ENCODE measurements at regions not wholly inside any gene's neighbourhood (a gene's known extent, or its start where the extent isn't known, plus 50 kb on each side); places are given as distances from the start of the nearest gene placed in this dataset.

DNA sequence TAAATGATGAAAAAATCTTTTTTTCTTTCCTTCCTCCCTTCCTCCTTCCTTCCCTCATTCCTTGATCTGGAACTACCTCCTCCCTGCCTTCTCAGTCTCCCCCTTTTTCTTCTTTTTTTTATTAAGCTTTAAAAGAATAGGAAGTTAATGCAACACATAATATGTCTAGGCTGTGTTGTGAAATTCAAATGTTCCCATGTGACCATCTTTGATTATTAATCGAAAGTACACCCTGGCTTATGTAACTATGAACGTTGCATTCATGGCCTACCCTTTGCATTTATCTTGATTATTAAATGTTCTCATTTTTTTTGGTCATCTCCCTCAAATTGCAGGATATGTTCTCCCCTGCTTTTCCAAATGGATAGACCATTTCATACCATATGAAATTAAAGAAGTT is 376.0 kb downstream of the DSEL start:
- RAD21 ChIA-PET (ENCODE audit: low non-redundant PET in 1 of 2, low total read pairs in 2 of 2, uncharacterized antibody in 2 of 2, unreplicated experiment in 2 of 2), result no interaction called here
- H3K27me3 ChIP-seq (ENCODE audit: insufficient read depth, low read length), result no peaks in the 10 kb centered on the region
- H2AFZ ChIP-seq (ENCODE audit: low read depth, low read length, poor library complexity, severe bottlenecking), result no peak overlapping the region
- H3K4me2 ChIP-seq (ENCODE audit: low read length), result no peak overlapping the region
- no peaks in the 10 kb centered on the region for H3K4me1 ChIP-seq (ENCODE audit: control insufficient read depth in 1 of 2, insufficient read depth in 2 of 2, low read length in 2 of 2)
- no peak overlapping the region for H3K27ac ChIP-seq (ENCODE audit: low read depth, low read length)
- no peak overlapping the region for H3K4me3 ChIP-seq (replicated peaks in 1 of 2; ENCODE audit: low read depth in 1 of 2, low read length in 2 of 2)
- no peaks in the 10 kb centered on the region for H3K79me2 ChIP-seq (ENCODE audit: insufficient read depth, low read length)
- TF ChIP-seq ZFX (IDR thresholded peaks at IDR 0.05) (no peak), EZH2 (IDR thresholded peaks at IDR 0.05) (no peak), ZNF274 (IDR thresholded peaks at IDR 0.05; ENCODE audit: low read depth, low read length) (no peak), SP1 (IDR thresholded peaks at IDR 0.05; ENCODE audit: low read depth) (no peak), TCF7L2 (IDR thresholded peaks at IDR 0.05; ENCODE audit: borderline replicate concordance, extremely low read depth, insufficient read depth, insufficient read length) (no peak), POLR2A (IDR thresholded peaks at IDR 0.05; ENCODE audit: borderline replicate concordance, extremely low read depth, insufficient read depth, insufficient read length) (no peak), FOSL1 (IDR thresholded peaks at IDR 0.05; ENCODE audit: low read depth) (no peak), YY1 (IDR thresholded peaks at IDR 0.05; ENCODE audit: extremely low read depth, insufficient replicate concordance, low read depth, low read length) (no peak), ELF1 (IDR thresholded peaks at IDR 0.05; ENCODE audit: borderline replicate concordance, low read depth) (no peak), SIN3A (IDR thresholded peaks at IDR 0.05; ENCODE audit: low read depth) (no peak), CEBPB (IDR thresholded peaks at IDR 0.05; ENCODE audit: low read depth) (no peak)
- TF ChIP-seq, protein P1, sequence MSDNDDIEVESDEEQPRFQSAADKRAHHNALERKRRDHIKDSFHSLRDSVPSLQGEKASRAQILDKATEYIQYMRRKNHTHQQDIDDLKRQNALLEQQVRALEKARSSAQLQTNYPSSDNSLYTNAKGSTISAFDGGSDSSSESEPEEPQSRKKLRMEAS (IDR thresholded peaks at IDR 0.05), result no peak
- TF ChIP-seq, protein P2, sequence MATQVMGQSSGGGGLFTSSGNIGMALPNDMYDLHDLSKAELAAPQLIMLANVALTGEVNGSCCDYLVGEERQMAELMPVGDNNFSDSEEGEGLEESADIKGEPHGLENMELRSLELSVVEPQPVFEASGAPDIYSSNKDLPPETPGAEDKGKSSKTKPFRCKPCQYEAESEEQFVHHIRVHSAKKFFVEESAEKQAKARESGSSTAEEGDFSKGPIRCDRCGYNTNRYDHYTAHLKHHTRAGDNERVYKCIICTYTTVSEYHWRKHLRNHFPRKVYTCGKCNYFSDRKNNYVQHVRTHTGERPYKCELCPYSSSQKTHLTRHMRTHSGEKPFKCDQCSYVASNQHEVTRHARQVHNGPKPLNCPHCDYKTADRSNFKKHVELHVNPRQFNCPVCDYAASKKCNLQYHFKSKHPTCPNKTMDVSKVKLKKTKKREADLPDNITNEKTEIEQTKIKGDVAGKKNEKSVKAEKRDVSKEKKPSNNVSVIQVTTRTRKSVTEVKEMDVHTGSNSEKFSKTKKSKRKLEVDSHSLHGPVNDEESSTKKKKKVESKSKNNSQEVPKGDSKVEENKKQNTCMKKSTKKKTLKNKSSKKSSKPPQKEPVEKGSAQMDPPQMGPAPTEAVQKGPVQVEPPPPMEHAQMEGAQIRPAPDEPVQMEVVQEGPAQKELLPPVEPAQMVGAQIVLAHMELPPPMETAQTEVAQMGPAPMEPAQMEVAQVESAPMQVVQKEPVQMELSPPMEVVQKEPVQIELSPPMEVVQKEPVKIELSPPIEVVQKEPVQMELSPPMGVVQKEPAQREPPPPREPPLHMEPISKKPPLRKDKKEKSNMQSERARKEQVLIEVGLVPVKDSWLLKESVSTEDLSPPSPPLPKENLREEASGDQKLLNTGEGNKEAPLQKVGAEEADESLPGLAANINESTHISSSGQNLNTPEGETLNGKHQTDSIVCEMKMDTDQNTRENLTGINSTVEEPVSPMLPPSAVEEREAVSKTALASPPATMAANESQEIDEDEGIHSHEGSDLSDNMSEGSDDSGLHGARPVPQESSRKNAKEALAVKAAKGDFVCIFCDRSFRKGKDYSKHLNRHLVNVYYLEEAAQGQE (IDR thresholded peaks at IDR 0.05; ENCODE audit: low read depth), result no peak
- TF ChIP-seq, protein P3, sequence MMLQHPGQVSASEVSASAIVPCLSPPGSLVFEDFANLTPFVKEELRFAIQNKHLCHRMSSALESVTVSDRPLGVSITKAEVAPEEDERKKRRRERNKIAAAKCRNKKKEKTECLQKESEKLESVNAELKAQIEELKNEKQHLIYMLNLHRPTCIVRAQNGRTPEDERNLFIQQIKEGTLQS (IDR thresholded peaks at IDR 0.05), result no peak
- TF ChIP-seq, protein P4, sequence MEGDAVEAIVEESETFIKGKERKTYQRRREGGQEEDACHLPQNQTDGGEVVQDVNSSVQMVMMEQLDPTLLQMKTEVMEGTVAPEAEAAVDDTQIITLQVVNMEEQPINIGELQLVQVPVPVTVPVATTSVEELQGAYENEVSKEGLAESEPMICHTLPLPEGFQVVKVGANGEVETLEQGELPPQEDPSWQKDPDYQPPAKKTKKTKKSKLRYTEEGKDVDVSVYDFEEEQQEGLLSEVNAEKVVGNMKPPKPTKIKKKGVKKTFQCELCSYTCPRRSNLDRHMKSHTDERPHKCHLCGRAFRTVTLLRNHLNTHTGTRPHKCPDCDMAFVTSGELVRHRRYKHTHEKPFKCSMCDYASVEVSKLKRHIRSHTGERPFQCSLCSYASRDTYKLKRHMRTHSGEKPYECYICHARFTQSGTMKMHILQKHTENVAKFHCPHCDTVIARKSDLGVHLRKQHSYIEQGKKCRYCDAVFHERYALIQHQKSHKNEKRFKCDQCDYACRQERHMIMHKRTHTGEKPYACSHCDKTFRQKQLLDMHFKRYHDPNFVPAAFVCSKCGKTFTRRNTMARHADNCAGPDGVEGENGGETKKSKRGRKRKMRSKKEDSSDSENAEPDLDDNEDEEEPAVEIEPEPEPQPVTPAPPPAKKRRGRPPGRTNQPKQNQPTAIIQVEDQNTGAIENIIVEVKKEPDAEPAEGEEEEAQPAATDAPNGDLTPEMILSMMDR (IDR thresholded peaks at IDR 0.05 in 2 of 3, conservative IDR thresholded peaks at IDR 0.05 in 1 of 3; ENCODE audit: borderline replicate concordance in 1 of 3, insufficient read depth in 1 of 3, low read depth in 2 of 3, low read length in 2 of 3), result no peak
- TF ChIP-seq, protein P5, sequence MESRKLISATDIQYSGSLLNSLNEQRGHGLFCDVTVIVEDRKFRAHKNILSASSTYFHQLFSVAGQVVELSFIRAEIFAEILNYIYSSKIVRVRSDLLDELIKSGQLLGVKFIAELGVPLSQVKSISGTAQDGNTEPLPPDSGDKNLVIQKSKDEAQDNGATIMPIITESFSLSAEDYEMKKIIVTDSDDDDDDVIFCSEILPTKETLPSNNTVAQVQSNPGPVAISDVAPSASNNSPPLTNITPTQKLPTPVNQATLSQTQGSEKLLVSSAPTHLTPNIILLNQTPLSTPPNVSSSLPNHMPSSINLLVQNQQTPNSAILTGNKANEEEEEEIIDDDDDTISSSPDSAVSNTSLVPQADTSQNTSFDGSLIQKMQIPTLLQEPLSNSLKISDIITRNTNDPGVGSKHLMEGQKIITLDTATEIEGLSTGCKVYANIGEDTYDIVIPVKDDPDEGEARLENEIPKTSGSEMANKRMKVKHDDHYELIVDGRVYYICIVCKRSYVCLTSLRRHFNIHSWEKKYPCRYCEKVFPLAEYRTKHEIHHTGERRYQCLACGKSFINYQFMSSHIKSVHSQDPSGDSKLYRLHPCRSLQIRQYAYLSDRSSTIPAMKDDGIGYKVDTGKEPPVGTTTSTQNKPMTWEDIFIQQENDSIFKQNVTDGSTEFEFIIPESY (IDR thresholded peaks at IDR 0.05; ENCODE audit: extremely low read depth, insufficient replicate concordance, low read length), result no peak
- DNase-seq (ENCODE audit: low read depth, low spot score) (no peak), ATAC-seq (no peak)
- POLR2A ChIA-PET, result no interaction called here
- BruUV-seq (replicated peaks), result no TSS peak
- peaks cover 10 to 15% of the 10 kb centered on the region in 2 experiments; a peak in 2 of 4 replicates for H3K9me3 ChIP-seq (ENCODE audit: control insufficient read depth in 1 of 2, insufficient read depth in 1 of 2, low read depth in 1 of 2, low read length in 2 of 2)
- no peaks in the 10 kb centered on the region for H4K20me1 ChIP-seq (ENCODE audit: insufficient read depth)
- H3K36me3 ChIP-seq (ENCODE audit: control insufficient read depth in 1 of 2, insufficient read depth in 2 of 2, low read length in 2 of 2), result no peaks in the 10 kb centered on the region
- H3K9me2 ChIP-seq (ENCODE audit: insufficient read depth), result no peaks in the 10 kb centered on the region
- intact Hi-C loops (cut with micrococcal nuclease), result no loop called here
- H3K9ac ChIP-seq (ENCODE audit: low read length), result no peak overlapping the region
- CTCF ChIA-PET, result no interaction called here

Measured in HCT116 (cell line).